Upper lobe of right lung (tissue), 1 donor: ENCODE measurements at regions not wholly inside any gene's neighbourhood (a gene's known extent, or its start where the extent isn't known, plus 50 kb on each side); places are given as distances from the start of the nearest gene placed in this dataset.

Source experiments
- ATAC-seq: fragments of 200-7000 bp; cut with Tn5 transposase; one replicate; pipeline ENCODE4 v1.9.1; 2020; ENCODE audit warnings: mild to moderate bottlenecking, moderate library complexity
- DNase-seq: peaks from one replicate; pipeline ENCODE4 v3.0.0-alpha.2; 2020
- H3K27ac ChIP-seq: fragments of 200-600 bp; one replicate; pipeline ENCODE4 v1.8.0; 2022
- H3K27me3 ChIP-seq: fragments of 200-600 bp; one replicate; pipeline ENCODE4 v1.8.0; 2022; ENCODE audit warnings: mild to moderate bottlenecking
- H3K36me3 ChIP-seq: fragments of 200-600 bp; one replicate; pipeline ENCODE4 v1.8.0; 2022
- H3K4me1 ChIP-seq: fragments of 200-600 bp; one replicate; pipeline ENCODE4 v1.8.0; 2022
- H3K4me3 ChIP-seq: fragments of 200-600 bp; one replicate; pipeline ENCODE4 v1.8.0; 2022; ENCODE audit warnings: mild to moderate bottlenecking
- H3K9me3 ChIP-seq: fragments of 200-600 bp; one replicate; pipeline ENCODE4 v1.8.0; 2022
- intact Hi-C: fragments of 100-400 bp; cut with DNase I; formaldehyde crosslinking; loops from one replicate; pipeline ENCODE4 v1.11.0; 2022
- TF ChIP-seq, protein P1 (sequence below): fragments of 200-600 bp; IDR thresholded peaks from one replicate; pipeline ENCODE4 v1.8.0; 2022; ENCODE audit warnings: antibody characterized with exemption
- donor health status: DM: no; HTN: yes; CAD: no; lungs with severe emphysema.

- Histone ChIP-seq H3K4me3 (no peak overlapping the region), H3K27ac (no peak overlapping the region), H3K9me3 (no peaks in the 10 kb centered on the region), H3K36me3 (no peaks in the 10 kb centered on the region), H3K4me1 (no peaks in the 10 kb centered on the region), H3K27me3 (no peaks in the 10 kb centered on the region)
- intact Hi-C loops, result no loop called here
- no peak for ATAC-seq
- TF ChIP-seq, protein P1, sequence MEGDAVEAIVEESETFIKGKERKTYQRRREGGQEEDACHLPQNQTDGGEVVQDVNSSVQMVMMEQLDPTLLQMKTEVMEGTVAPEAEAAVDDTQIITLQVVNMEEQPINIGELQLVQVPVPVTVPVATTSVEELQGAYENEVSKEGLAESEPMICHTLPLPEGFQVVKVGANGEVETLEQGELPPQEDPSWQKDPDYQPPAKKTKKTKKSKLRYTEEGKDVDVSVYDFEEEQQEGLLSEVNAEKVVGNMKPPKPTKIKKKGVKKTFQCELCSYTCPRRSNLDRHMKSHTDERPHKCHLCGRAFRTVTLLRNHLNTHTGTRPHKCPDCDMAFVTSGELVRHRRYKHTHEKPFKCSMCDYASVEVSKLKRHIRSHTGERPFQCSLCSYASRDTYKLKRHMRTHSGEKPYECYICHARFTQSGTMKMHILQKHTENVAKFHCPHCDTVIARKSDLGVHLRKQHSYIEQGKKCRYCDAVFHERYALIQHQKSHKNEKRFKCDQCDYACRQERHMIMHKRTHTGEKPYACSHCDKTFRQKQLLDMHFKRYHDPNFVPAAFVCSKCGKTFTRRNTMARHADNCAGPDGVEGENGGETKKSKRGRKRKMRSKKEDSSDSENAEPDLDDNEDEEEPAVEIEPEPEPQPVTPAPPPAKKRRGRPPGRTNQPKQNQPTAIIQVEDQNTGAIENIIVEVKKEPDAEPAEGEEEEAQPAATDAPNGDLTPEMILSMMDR, result no peak
- DNase-seq, result no peak
Measured at GRCh38 chr16:55273356-55273755, 50.6 kb upstream of the IRX6 start.

DNA sequence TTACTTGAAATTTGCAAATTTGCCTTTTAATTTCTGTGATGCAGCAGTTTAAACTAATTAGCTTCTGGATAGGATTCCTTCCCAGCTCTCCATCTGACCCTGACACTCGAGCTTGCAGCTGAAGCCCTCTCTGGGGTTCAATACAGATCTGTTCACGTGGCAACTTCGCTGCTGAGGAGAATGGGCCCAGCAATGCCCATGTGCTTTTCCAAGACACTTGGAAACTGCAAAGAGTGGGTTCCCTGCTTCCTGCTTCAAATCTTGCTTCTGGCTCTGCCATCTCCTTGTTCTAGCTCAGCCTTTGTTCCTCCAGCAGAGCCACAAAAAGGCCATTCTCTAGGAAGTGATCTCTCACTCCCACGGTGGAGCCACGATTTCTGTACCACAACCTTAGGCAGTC lies 50.0 kb upstream of the IRX6 start:
- Histone ChIP-seq H3K27ac (no peak overlapping the region), H3K27me3 (no peaks in the 10 kb centered on the region), H3K9me3 (no peaks in the 10 kb centered on the region), H3K4me1 (no peaks in the 10 kb centered on the region), H3K36me3 (no peaks in the 10 kb centered on the region), H3K4me3 (no peak overlapping the region)
- intact Hi-C loops, result no loop called here
- DNase-seq (no peak), ATAC-seq (no peak)
- TF ChIP-seq, protein P1, result no peak
